ENCODE measurements at regions not wholly inside any gene's neighbourhood (a gene's known extent, or its start where the extent isn't known, plus 50 kb on each side); places are given as distances from the start of the nearest gene placed in this dataset.

GRCh38 chr7:116145245-116145852 is 65.0 kb upstream of the TES start:
- H3K4me1 Mint-ChIP-seq, result peaks cover 23% of the 10 kb centered on the region
- TF ChIP-seq, protein P1, sequence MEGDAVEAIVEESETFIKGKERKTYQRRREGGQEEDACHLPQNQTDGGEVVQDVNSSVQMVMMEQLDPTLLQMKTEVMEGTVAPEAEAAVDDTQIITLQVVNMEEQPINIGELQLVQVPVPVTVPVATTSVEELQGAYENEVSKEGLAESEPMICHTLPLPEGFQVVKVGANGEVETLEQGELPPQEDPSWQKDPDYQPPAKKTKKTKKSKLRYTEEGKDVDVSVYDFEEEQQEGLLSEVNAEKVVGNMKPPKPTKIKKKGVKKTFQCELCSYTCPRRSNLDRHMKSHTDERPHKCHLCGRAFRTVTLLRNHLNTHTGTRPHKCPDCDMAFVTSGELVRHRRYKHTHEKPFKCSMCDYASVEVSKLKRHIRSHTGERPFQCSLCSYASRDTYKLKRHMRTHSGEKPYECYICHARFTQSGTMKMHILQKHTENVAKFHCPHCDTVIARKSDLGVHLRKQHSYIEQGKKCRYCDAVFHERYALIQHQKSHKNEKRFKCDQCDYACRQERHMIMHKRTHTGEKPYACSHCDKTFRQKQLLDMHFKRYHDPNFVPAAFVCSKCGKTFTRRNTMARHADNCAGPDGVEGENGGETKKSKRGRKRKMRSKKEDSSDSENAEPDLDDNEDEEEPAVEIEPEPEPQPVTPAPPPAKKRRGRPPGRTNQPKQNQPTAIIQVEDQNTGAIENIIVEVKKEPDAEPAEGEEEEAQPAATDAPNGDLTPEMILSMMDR (IDR thresholded peaks at IDR 0.05), result no peak
- Histone ChIP-seq H3K9ac (ENCODE audit: insufficient read depth, low read length, poor library complexity, severe bottlenecking) (no peak overlapping the region), H3K27ac (ENCODE audit: low read depth in 1 of 2, low read length in 2 of 2) (no peak overlapping the region), H2AFZ (ENCODE audit: insufficient read depth, low read depth, low read length, poor library complexity, severe bottlenecking) (no peak overlapping the region), H3K36me3 (replicated peaks in 1 of 2; ENCODE audit: control insufficient read depth in 1 of 2, insufficient read depth in 2 of 2, low read length in 2 of 2) (no peaks in the 10 kb centered on the region), H3K4me2 (replicated peaks; ENCODE audit: extremely low read depth, low read length, poor library complexity, severe bottlenecking) (no peak overlapping the region), H3K4me3 (replicated peaks in 1 of 3; ENCODE audit: low read depth in 2 of 3, low read length in 3 of 3) (no peak overlapping the region), H3K4me1 (ENCODE audit: control insufficient read depth in 1 of 2, insufficient read depth in 2 of 2, low read length in 2 of 2) (peaks cover 12 to 16% of the 10 kb centered on the region in 2 donors), H3K79me2 (ENCODE audit: insufficient read depth, low read length) (no peaks in the 10 kb centered on the region), H3K27me3 (ENCODE audit: control insufficient read depth in 2 of 2, insufficient read depth in 2 of 2, low read length in 2 of 2) (no peaks in the 10 kb centered on the region), H3K9me3 (replicated peaks in 1 of 2; ENCODE audit: control insufficient read depth in 1 of 2, insufficient read depth in 1 of 2, low read length in 2 of 2) (no peaks in the 10 kb centered on the region), H4K20me1 (ENCODE audit: insufficient read depth, low read length) (no peaks in the 10 kb centered on the region)
- no peaks in the 10 kb centered on the region for H3K36me3 Mint-ChIP-seq
- DNase-seq, result no peak
- peaks cover 0 to 4% (median 0%) of the 10 kb centered on the region in 7 donors for H3K9me3 Mint-ChIP-seq
- intact Hi-C loops (cut with micrococcal nuclease), result no loop called here
- 20% methylated on average over 2 of the region's 2 CpGs for WGBS (ENCODE audit: insufficient coverage)
- H3K4me3 Mint-ChIP-seq, result no peak overlapping the region
- no peaks in the 10 kb centered on the region for H3K27me3 Mint-ChIP-seq (ENCODE audit: low read depth in 3 of 3)
- H3K27ac Mint-ChIP-seq, result peak overlapping the region in 1 of 7 donors; percentile 0

DNA sequence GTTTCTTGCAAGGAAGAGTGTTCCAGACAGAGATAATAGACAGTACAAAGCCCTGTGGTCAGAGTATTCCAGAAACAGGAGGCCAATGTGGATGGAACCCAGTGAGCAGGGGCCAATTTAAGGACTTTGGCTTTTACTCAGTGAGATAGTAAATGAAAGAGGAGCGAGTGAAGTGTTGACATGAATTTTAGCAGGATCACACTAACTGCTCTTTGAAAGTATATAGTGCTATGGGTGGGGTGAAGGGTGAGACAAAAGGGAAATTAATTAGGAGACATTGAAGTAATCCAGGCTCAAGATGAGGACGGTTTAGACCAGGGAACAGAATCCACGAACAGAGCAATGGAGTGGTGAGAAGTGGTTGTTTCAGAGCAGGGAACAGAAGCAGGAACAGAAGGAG is 62.2 kb upstream of the TES start:
- H3K9me3 ChIP-seq (replicated peaks in 1 of 2; ENCODE audit: control insufficient read depth in 1 of 2, insufficient read depth in 1 of 2, low read length in 2 of 2), result no peaks in the 10 kb centered on the region
- intact Hi-C loops (cut with micrococcal nuclease), result no loop called here
- TF ChIP-seq, protein P1 (IDR thresholded peaks at IDR 0.05), result no peak
- no peak for DNase-seq
- H3K4me2 ChIP-seq (replicated peaks; ENCODE audit: extremely low read depth, low read length, poor library complexity, severe bottlenecking), result no peak overlapping the region
- Mint-ChIP-seq H3K4me1 (peaks cover 22% of the 10 kb centered on the region), H3K4me3 (no peak overlapping the region), H3K9me3 (peaks cover 0 to 4% (median 0%) of the 10 kb centered on the region in 7 donors), H3K27me3 (ENCODE audit: low read depth in 3 of 3) (no peaks in the 10 kb centered on the region), H3K36me3 (peaks cover 0 to 1% of the 10 kb centered on the region in 2 donors), H3K27ac (no peak overlapping the region)
- peaks cover 5 to 16% of the 10 kb centered on the region in 2 donors for H3K4me1 ChIP-seq (ENCODE audit: control insufficient read depth in 1 of 2, insufficient read depth in 2 of 2, low read length in 2 of 2)
- H3K27me3 ChIP-seq (ENCODE audit: control insufficient read depth in 2 of 2, insufficient read depth in 2 of 2, low read length in 2 of 2), result no peaks in the 10 kb centered on the region
- H4K20me1 ChIP-seq (ENCODE audit: insufficient read depth, low read length), result no peaks in the 10 kb centered on the region
- H2AFZ ChIP-seq (ENCODE audit: insufficient read depth, low read depth, low read length, poor library complexity, severe bottlenecking), result no peak overlapping the region
- 98% methylated on average over 3 of the region's 3 CpGs for WGBS (ENCODE audit: insufficient coverage)
- H3K4me3 ChIP-seq (replicated peaks in 1 of 3; ENCODE audit: low read depth in 2 of 3, low read length in 3 of 3), result no peak overlapping the region
- no peaks in the 10 kb centered on the region for H3K36me3 ChIP-seq (replicated peaks in 1 of 2; ENCODE audit: control insufficient read depth in 1 of 2, insufficient read depth in 2 of 2, low read length in 2 of 2)
- H3K27ac ChIP-seq (ENCODE audit: low read depth in 1 of 2, low read length in 2 of 2), result no peak overlapping the region
- H3K9ac ChIP-seq (ENCODE audit: insufficient read depth, low read length, poor library complexity, severe bottlenecking), result no peak overlapping the region
- no peaks in the 10 kb centered on the region for H3K79me2 ChIP-seq (ENCODE audit: insufficient read depth, low read length)
